HG03520 (cell line): ENCODE measurements at regions not wholly inside any gene's neighbourhood (a gene's known extent, or its start where the extent isn't known, plus 50 kb on each side); places are given as distances from the start of the nearest gene placed in this dataset.
"Not testable (repeated sequence)": the region's sequence is repeated elsewhere in the genome, so short reads cannot be mapped to it uniquely, and the experiment has no call there.

ENCODE experiments used
- ATAC-seq: cut with Tn5 transposase; IDR thresholded peaks from one replicate; pipeline ENCODE4 v1.9.1; 2021; ENCODE audit warnings: mild to moderate bottlenecking, moderate library complexity; ENCODE audit not compliant: unreplicated experiment

- not testable (repeated sequence) for ATAC-seq
These were observed 98.1 kb downstream of the ARRDC3 start for GRCh38 chr5:91285062-91285461.

GRCh38 chr5:91283899-91284298 lies 99.2 kb downstream of the ARRDC3 start:
- no peak for ATAC-seq

- no peak for ATAC-seq
These were observed 99.8 kb downstream of the ARRDC3 start for GRCh38 chr5:91283326-91283725.

GRCh38 chr5:91282210-91282609 lies 100.9 kb downstream of the ARRDC3 start:
- no peak for ATAC-seq

- no peak for ATAC-seq
These were observed 101.7 kb downstream of the ARRDC3 start for GRCh38 chr5:91281401-91281800.

- peak; percentile 89 for ATAC-seq
These were observed 102.5 kb downstream of the ARRDC3 start for GRCh38 chr5:91280362-91281269.

- no peak for ATAC-seq
These were observed 105.3 kb downstream of the ARRDC3 start for GRCh38 chr5:91277840-91278239.

GRCh38 chr5:91277093-91277626 lies 106.0 kb downstream of the ARRDC3 start:
- no peak for ATAC-seq

- ATAC-seq = peak; percentile 89
These were observed 110.3 kb downstream of the ARRDC3 start for GRCh38 chr5:91272858-91273257.

- peak; percentile 39 for ATAC-seq
These were observed 111.1 kb downstream of the ARRDC3 start for GRCh38 chr5:91271999-91272398.

GRCh38 chr5:91269198-91269597 lies 113.9 kb downstream of the ARRDC3 start:
- ATAC-seq = no peak

GRCh38 chr5:91266184-91266705 lies 116.9 kb downstream of the ARRDC3 start:
- peak; percentile 87 for ATAC-seq

- ATAC-seq = no peak
These were observed 118.6 kb downstream of the ARRDC3 start for GRCh38 chr5:91264311-91265051.

- no peak for ATAC-seq
These were observed 119.2 kb downstream of the ARRDC3 start for GRCh38 chr5:91263898-91264297.

- no peak for ATAC-seq
These were observed 125.8 kb downstream of the ARRDC3 start for GRCh38 chr5:91257301-91257700.

- no peak for ATAC-seq
These were observed 127.0 kb downstream of the ARRDC3 start for GRCh38 chr5:91256142-91256524.

- no peak for ATAC-seq
These were observed 127.5 kb downstream of the ARRDC3 start for GRCh38 chr5:91255396-91256141.

GRCh38 chr5:91252916-91253315 lies 130.2 kb downstream of the ARRDC3 start:
- ATAC-seq = no peak

GRCh38 chr5:91245871-91246270 lies 137.2 kb downstream of the ARRDC3 start:
- ATAC-seq = no peak

GRCh38 chr5:91245074-91245452 lies 138.1 kb downstream of the ARRDC3 start:
- no peak for ATAC-seq
